ENCODE measurements at regions not wholly inside any gene's neighbourhood (a gene's known extent, or its start where the extent isn't known, plus 50 kb on each side); places are given as distances from the start of the nearest gene placed in this dataset.

GRCh38 chr17:68766640-68767039, 165.5 kb upstream of the FAM20A start:
- TF ChIP-seq, protein P1, sequence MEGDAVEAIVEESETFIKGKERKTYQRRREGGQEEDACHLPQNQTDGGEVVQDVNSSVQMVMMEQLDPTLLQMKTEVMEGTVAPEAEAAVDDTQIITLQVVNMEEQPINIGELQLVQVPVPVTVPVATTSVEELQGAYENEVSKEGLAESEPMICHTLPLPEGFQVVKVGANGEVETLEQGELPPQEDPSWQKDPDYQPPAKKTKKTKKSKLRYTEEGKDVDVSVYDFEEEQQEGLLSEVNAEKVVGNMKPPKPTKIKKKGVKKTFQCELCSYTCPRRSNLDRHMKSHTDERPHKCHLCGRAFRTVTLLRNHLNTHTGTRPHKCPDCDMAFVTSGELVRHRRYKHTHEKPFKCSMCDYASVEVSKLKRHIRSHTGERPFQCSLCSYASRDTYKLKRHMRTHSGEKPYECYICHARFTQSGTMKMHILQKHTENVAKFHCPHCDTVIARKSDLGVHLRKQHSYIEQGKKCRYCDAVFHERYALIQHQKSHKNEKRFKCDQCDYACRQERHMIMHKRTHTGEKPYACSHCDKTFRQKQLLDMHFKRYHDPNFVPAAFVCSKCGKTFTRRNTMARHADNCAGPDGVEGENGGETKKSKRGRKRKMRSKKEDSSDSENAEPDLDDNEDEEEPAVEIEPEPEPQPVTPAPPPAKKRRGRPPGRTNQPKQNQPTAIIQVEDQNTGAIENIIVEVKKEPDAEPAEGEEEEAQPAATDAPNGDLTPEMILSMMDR (IDR thresholded peaks at IDR 0.05): no peak
- TF ChIP-seq POLR2A (IDR thresholded peaks at IDR 0.05): no peak

All from adrenal gland (tissue), 5 donors.